Left ventricle myocardium inferior (tissue), 1 donor: ENCODE measurements at regions not wholly inside any gene's neighbourhood (a gene's known extent, or its start where the extent isn't known, plus 50 kb on each side); places are given as distances from the start of the nearest gene placed in this dataset.

Source experiments
- DNase-seq: peaks from one replicate; pipeline ENCODE4 v3.0.0-alpha.2; 2020
- H3K27ac ChIP-seq: fragments of 200-600 bp; replicated peaks from 2 replicates; pipeline ENCODE4 v1.8.0; 2021
- H3K27me3 ChIP-seq: fragments of 200-600 bp; 2 replicates; pipeline ENCODE4 v1.8.0; 2021; ENCODE audit warnings: low read depth
- H3K36me3 ChIP-seq: fragments of 200-600 bp; 2 replicates; pipeline ENCODE4 v1.8.0; 2021
- H3K4me1 ChIP-seq: fragments of 200-600 bp; 2 replicates; pipeline ENCODE4 v1.8.0; 2021
- H3K4me3 ChIP-seq: fragments of 200-600 bp; 2 replicates; pipeline ENCODE4 v1.8.0; 2021; ENCODE audit warnings: mild to moderate bottlenecking, moderate library complexity
- H3K9me3 ChIP-seq: fragments of 200-600 bp; replicated peaks from 2 replicates; pipeline ENCODE4 v1.8.0; 2021
- intact Hi-C: fragments of 100-400 bp; cut with micrococcal nuclease; formaldehyde crosslinking; loops from one replicate; pipeline ENCODE4 v1.11.0; 2022
- TF ChIP-seq, protein P1 (sequence below): fragments of 200-600 bp; IDR thresholded peaks from 2 replicates; pipeline ENCODE4 v1.8.0; 2021; ENCODE audit warnings: antibody characterized with exemption, mild to moderate bottlenecking, borderline replicate concordance
- donor health status: DM: no; HTN: yes; CAD: no; lungs with severe emphysema.

DNA sequence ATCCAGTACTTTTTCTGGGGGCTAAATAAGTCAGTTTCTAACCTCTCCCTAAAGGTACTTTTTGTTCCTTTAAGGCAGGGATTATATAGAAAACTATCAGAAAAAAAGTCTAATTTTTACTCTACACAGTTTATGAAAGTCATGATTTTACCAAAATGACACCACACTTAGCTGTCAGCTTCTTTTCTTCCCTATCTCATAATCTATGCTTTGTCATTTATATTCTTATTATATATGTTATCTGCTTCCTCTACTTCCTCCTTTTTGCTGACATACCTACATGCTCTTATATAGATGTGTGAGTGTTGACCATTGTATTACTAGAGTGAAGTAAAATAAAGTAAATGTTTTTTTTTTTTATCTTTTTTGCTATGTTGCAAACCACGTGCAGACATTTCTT, 203.9 kb upstream of the CHRM2 start:
- TF ChIP-seq, protein P1, sequence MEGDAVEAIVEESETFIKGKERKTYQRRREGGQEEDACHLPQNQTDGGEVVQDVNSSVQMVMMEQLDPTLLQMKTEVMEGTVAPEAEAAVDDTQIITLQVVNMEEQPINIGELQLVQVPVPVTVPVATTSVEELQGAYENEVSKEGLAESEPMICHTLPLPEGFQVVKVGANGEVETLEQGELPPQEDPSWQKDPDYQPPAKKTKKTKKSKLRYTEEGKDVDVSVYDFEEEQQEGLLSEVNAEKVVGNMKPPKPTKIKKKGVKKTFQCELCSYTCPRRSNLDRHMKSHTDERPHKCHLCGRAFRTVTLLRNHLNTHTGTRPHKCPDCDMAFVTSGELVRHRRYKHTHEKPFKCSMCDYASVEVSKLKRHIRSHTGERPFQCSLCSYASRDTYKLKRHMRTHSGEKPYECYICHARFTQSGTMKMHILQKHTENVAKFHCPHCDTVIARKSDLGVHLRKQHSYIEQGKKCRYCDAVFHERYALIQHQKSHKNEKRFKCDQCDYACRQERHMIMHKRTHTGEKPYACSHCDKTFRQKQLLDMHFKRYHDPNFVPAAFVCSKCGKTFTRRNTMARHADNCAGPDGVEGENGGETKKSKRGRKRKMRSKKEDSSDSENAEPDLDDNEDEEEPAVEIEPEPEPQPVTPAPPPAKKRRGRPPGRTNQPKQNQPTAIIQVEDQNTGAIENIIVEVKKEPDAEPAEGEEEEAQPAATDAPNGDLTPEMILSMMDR, result no peak
- Histone ChIP-seq H3K27me3 (no peaks in the 10 kb centered on the region), H3K9me3 (no peaks in the 10 kb centered on the region), H3K4me3 (no peak overlapping the region), H3K36me3 (no peaks in the 10 kb centered on the region), H3K4me1 (no peaks in the 10 kb centered on the region), H3K27ac (no peak overlapping the region)
- intact Hi-C loops, result no loop called here
- DNase-seq, result no peak

DNA sequence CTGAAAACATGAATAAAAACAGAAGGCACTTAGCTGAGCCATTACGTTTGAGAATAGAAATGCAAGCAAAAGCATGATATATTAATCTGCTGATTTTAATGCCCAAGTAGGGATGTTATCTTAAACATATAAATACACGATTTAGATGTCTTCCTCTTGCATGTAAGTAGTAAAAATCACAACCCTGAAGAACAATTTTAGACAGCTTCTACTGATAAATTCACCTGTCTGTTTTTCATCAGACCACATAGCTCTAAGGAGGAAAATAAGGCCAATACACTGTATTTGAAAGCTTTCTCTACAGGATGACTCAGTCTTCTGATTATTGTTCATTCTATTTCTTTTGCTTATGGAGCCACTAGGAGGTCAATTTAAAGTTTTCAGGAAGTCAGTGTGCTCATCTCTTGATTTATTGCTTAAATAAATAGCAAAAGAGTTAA, 210.9 kb upstream of the CHRM2 start:
- Histone ChIP-seq H3K9me3 (no peaks in the 10 kb centered on the region), H3K4me3 (no peak overlapping the region), H3K36me3 (no peaks in the 10 kb centered on the region), H3K4me1 (no peaks in the 10 kb centered on the region), H3K27ac (no peak overlapping the region), H3K27me3 (no peaks in the 10 kb centered on the region)
- intact Hi-C loops, result no loop called here
- TF ChIP-seq, protein P1, result no peak
- DNase-seq, result no peak

DNA sequence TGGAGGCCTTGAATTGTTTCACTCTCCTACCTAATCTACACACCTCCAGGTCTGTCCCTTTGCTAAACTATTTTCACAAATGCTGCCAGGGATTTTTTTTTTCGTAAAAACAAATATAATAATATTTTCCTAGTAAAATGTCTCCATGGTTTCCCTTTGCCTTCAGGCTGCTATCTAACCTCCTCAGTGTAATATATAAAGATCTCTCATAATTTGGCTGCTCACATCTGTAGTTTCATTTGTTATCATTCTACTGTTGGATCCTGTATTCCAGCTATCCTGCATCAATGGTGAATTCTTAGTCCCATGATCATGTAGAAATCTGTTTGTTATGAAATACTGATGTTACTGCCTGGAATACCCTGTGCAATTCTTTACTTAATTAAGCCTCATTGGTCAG, 211.9 kb upstream of the CHRM2 start:
- no peak for DNase-seq
- intact Hi-C loops, result no loop called here
- no peak overlapping the region for H3K27ac ChIP-seq

DNA sequence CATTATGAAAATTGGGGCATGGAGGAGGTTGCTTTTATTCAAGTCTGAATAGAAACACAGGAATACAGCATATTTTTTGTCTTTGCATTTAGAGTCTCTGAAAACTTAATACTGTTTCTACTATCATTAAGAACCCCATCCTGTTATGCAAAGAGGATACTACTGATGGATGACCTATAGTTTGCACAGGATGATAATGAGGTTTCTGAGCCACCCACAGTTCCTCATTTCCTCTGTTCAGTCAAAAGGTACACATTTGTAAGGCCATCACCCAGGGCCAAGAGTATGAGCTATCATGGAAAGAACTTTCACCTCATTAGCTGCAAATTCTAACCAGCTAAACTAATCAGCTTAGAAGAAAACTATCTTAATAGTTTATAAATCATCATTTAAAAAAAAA, 213.0 kb upstream of the CHRM2 start:
- H3K27me3 ChIP-seq, result no peaks in the 10 kb centered on the region
- intact Hi-C loops, result no loop called here
- H3K27ac ChIP-seq, result no peak overlapping the region
- H3K9me3 ChIP-seq, result no peaks in the 10 kb centered on the region
- no peak overlapping the region for H3K4me3 ChIP-seq
- DNase-seq, result no peak
- TF ChIP-seq, protein P1, result no peak
- no peaks in the 10 kb centered on the region for H3K4me1 ChIP-seq
- no peaks in the 10 kb centered on the region for H3K36me3 ChIP-seq

More for the DNA sequence above, 211.9 kb upstream of the CHRM2 start:
- TF ChIP-seq, protein P1, result no peak
- H3K9me3 ChIP-seq, result no peaks in the 10 kb centered on the region
- H3K4me1 ChIP-seq, result no peaks in the 10 kb centered on the region
- H3K36me3 ChIP-seq, result no peaks in the 10 kb centered on the region
- H3K4me3 ChIP-seq, result no peak overlapping the region
- no peaks in the 10 kb centered on the region for H3K27me3 ChIP-seq

DNA sequence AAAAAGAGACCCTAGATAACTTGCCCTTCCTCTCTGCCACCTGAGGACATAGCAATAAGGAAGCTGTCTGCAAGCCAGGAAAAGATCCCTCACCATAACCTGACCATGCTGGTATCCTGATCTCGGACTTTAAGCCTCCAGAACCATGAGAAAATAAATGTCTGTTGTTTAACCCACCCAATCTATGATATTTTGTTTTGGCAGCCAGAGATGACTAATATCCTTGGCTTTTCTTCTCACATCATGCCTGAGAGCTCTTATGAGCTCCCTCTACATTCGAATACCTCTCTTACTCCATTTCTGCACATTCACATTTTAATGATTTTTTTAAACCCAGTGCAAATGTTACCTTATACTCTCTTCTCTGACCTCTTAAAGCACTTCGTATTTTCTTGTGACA, 214.0 kb upstream of the CHRM2 start:
- no peak overlapping the region for H3K4me3 ChIP-seq
- intact Hi-C loops, result no loop called here
- no peak for DNase-seq
- H3K27ac ChIP-seq, result no peak overlapping the region
- H3K36me3 ChIP-seq, result no peaks in the 10 kb centered on the region
- TF ChIP-seq, protein P1, result no peak
- no peaks in the 10 kb centered on the region for H3K4me1 ChIP-seq
- H3K9me3 ChIP-seq, result no peaks in the 10 kb centered on the region
- no peaks in the 10 kb centered on the region for H3K27me3 ChIP-seq
